DOHH2 (cell line): ENCODE measurements at regions not wholly inside any gene's neighbourhood (a gene's known extent, or its start where the extent isn't known, plus 50 kb on each side); places are given as distances from the start of the nearest gene placed in this dataset.

Experiments
- CTCF ChIP-seq: fragments of 200-600 bp; sonication (generic); IDR thresholded peaks from one replicate; pipeline ENCODE4 v1.5.1; 2014; ENCODE audit warnings: antibody characterized with exemption, mild to moderate bottlenecking, low read depth, low read length; ENCODE audit not compliant: poor library complexity, severe bottlenecking
- EZH2phosphoT487 ChIP-seq: fragments of 200-600 bp; sonication (generic); IDR thresholded peaks from 2 replicates; pipeline ENCODE4 v1.6.1; 2017; ENCODE audit warnings: borderline replicate concordance, mild to moderate bottlenecking, antibody characterized with exemption, low read length, moderate library complexity, mixed read lengths

GRCh38 chr4:3668825-3669552, 97.2 kb upstream of the ADRA2C start:
- TF ChIP-seq CTCF (no peak), EZH2phosphoT487 (no peak)
